Pancreas (tissue), 10 donors: ENCODE measurements at regions not wholly inside any gene's neighbourhood (a gene's known extent, or its start where the extent isn't known, plus 50 kb on each side); places are given as distances from the start of the nearest gene placed in this dataset.
A peak's percentile ranks its signal among the peaks of the same experiment; 100 is the strongest.
"Not testable (repeated sequence)": the region's sequence is repeated elsewhere in the genome, so short reads cannot be mapped to it uniquely, and the experiment has no call there.

ENCODE experiments used
- ATAC-seq, 4 donors: fragments of 200-7000 bp; cut with Tn5 transposase; one replicate each; pipeline versions ENCODE4 v1.8.0 to v1.9.1; 2020; ENCODE audit warnings: mild to moderate bottlenecking in 4 of 4, moderate library complexity in 4 of 4
- DNase-seq, 6 donors: peaks; one replicate each; pipeline ENCODE4 v3.0.0-alpha.2; 2020
- FAIRE-seq: peaks from 2 replicates; lab custom pipeline; 2012; peaks lifted over from hg19 to GRCh38; lab: Jason Lieb, UNC
- H3K27ac ChIP-seq, 4 donors: fragments of 200-600 bp; sonication (generic); 1 replicate in 3 of 4; 2 replicates in 1 of 4; pipeline versions ENCODE4 v1.5.0 to v1.8.0; 2020
- H3K27me3 ChIP-seq, 4 donors: fragments of 200-600 bp; one replicate each; pipeline ENCODE4 v1.8.0; 2021
- H3K36me3 ChIP-seq, 3 donors: fragments of 200-600 bp; sonication (generic) in 1 of 3; one replicate each; pipeline versions ENCODE4 v1.5.0 to v1.8.0; 2020 to 2021
- H3K4me1 ChIP-seq, 3 donors: fragments of 200-600 bp; one replicate each; pipeline ENCODE4 v1.8.0; 2021
- H3K4me3 ChIP-seq, 4 donors: fragments of 200-600 bp; sonication (generic) in 2 of 4; one replicate each; pipeline versions ENCODE4 v1.5.0 to v1.8.0; 2020 to 2021
- H3K9me3 ChIP-seq, 4 donors: fragments of 200-600 bp; one replicate each; pipeline ENCODE4 v1.8.0; 2021
- WGBS, 2 donors: extraction: QIAGEN DNeasy Blood & Tissue Kit; methylation state at CpG; one replicate each; pipeline ENCODE4 v1.1.7; 2013; 5-methylcytosine and 5-hydroxymethylcytosine counted together
- intact Hi-C, 3 donors: fragments of 100-400 bp; cut with DNase I; formaldehyde crosslinking; loops; one replicate each; pipeline versions ENCODE4 v1.11.1 to v1.14.2; 2022
- TF ChIP-seq, protein P1 (sequence below), 4 donors: fragments of 200-600 bp; sonication (generic) in 3 of 4; IDR thresholded peaks; one replicate each; pipeline versions ENCODE4 v1.5.0 to v1.8.0; 2021; ENCODE audit warnings: antibody characterized with exemption in 4 of 4
- donor health status: healthy with polysubstance abuse.
- donor health status: DM: no; HTN: no; CAD: no; lungs with moderate emphysema.
- donor health status: DM: no; HTN: no; CAD: no.
- donor health status: control.
- donor health status: control.
- donor health status: Bipolar disorder and iron deficiency.
- donor health status: DM: yes; HTN: yes; CAD: no.
- donor health status: DM: no; HTN: no; CAD: no.
- donor health status: DM: no; HTN: no; CAD: no.
- donor health status: DM: yes; HTN: yes; CAD: no.

DNA sequence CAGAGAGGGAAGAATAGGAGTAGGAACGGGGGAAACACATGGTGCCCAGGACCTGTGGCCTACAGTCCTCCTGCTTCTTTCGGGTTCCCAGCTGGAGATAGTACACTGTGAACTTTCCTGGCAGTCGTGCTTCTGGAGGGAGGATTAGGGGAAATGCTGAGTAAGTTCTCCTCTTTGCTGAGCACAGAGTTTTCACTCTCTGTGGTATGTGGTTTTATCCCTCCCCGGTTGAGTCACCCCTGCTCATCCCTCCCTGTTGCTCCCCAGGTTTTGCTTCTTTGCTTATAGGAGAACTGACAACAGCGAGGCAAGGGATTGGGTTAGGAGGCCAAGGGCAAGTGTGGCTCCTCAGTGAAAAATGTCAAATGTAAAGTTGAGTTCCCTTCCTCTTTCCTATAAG is 122.9 kb downstream of the OR4M2 start:
- DNase-seq, H3K4me1 ChIP-seq, H3K9me3 ChIP-seq, H3K36me3 ChIP-seq, H3K4me3 ChIP-seq, H3K27me3 ChIP-seq, H3K27ac ChIP-seq, FAIRE-seq, intact Hi-C loops: not testable (repeated sequence)
- ATAC-seq = peak in 2 of 4 donors; percentile 43 to 49
- WGBS, 2 donors = no CpG with 5 or more reads among the region's 5 CpGs

- DNase-seq, H3K4me1 ChIP-seq, ATAC-seq, H3K9me3 ChIP-seq, intact Hi-C loops, FAIRE-seq, H3K27me3 ChIP-seq, H3K36me3 ChIP-seq, H3K4me3 ChIP-seq, H3K27ac ChIP-seq: not testable (repeated sequence)
- WGBS, 2 donors = no CpG with 5 or more reads among the region's 3 CpGs
These were observed 128.8 kb downstream of the OR4M2 start for GRCh38 chr15:22209086-22209485.

DNA sequence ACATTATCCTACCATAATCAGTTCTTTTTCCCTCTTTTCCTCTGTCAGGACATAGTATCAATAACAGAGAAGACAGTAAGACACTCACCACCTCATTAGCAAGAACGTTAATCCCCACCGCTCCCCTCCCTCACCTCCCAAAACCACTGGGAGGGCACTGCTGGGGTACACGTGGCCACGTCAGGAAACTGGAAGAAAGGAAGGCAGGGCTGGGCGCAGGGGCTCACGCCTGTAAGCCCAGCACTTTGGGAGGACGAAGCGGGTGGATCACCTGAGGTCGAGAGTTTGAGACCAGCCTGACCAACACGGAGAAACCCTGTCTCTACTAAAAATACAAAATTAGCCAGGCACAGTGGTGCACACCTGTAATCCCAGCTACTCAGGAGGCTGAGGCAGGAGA is 142.3 kb downstream of the OR4M2 start:
- intact Hi-C loops, H3K27ac ChIP-seq, H3K4me1 ChIP-seq, FAIRE-seq, H3K4me3 ChIP-seq, ATAC-seq, H3K36me3 ChIP-seq, DNase-seq, H3K9me3 ChIP-seq, H3K27me3 ChIP-seq: not testable (repeated sequence)
- WGBS, 2 donors = 58 to 67% methylated on average over 10 of the region's 10 CpGs

DNA sequence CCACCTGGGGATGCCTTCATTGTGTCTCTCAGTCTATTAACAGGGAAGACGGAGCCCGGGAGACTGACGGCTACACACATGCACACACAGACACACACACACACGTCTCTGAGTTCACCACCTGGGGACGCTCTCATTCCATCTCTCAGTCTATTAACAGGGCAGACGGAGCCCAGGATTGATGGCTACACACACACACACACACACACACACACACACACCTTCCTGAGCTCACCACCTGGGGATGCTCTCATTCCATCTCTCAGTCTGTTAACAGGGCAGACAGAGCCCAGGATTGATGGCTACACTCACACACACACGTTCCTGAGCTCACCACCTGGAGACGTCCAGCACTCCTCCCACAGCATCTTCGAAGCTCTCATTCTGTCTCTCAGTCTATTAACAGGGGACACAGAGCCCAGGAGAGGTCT is 143.9 kb downstream of the OR4M2 start:
- 44 to 49% methylated on average over 8 to 9 of the region's 9 CpGs for WGBS, 2 donors
- Histone ChIP-seq H3K36me3 (no peaks in the 10 kb centered on the region), H3K9me3 (no peaks in the 10 kb centered on the region), H3K27me3 (no peaks in the 10 kb centered on the region), H3K4me3 (no peak overlapping the region), H3K27ac (no peak overlapping the region), H3K4me1 (no peaks in the 10 kb centered on the region)
- TF ChIP-seq, protein P1, sequence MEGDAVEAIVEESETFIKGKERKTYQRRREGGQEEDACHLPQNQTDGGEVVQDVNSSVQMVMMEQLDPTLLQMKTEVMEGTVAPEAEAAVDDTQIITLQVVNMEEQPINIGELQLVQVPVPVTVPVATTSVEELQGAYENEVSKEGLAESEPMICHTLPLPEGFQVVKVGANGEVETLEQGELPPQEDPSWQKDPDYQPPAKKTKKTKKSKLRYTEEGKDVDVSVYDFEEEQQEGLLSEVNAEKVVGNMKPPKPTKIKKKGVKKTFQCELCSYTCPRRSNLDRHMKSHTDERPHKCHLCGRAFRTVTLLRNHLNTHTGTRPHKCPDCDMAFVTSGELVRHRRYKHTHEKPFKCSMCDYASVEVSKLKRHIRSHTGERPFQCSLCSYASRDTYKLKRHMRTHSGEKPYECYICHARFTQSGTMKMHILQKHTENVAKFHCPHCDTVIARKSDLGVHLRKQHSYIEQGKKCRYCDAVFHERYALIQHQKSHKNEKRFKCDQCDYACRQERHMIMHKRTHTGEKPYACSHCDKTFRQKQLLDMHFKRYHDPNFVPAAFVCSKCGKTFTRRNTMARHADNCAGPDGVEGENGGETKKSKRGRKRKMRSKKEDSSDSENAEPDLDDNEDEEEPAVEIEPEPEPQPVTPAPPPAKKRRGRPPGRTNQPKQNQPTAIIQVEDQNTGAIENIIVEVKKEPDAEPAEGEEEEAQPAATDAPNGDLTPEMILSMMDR (IDR thresholded peaks at IDR 0.05) = no peak
- no peak for DNase-seq
- peak in 1 of 4 donors; percentile 38 for ATAC-seq
- intact Hi-C loops = no loop called here
- FAIRE-seq = no peak

- intact Hi-C loops, H3K27ac ChIP-seq, H3K27me3 ChIP-seq, H3K9me3 ChIP-seq, H3K4me3 ChIP-seq, H3K36me3 ChIP-seq, DNase-seq, H3K4me1 ChIP-seq, ATAC-seq, FAIRE-seq: not testable (repeated sequence)
- WGBS, 2 donors = 69 to 77% methylated on average over 5 to 7 of the region's 7 CpGs
These were observed 144.6 kb downstream of the OR4M2 start for GRCh38 chr15:22224961-22225360.

- intact Hi-C loops = no loop called here
- no peak for FAIRE-seq
- H3K27ac ChIP-seq = no peak overlapping the region
- DNase-seq = peak in 1 of 6 donors; percentile 57
- no peak for ATAC-seq
- no peaks in the 10 kb centered on the region for H3K36me3 ChIP-seq
- no peaks in the 10 kb centered on the region for H3K9me3 ChIP-seq
- H3K4me3 ChIP-seq = no peak overlapping the region
- no peaks in the 10 kb centered on the region for H3K27me3 ChIP-seq
- H3K4me1 ChIP-seq = no peaks in the 10 kb centered on the region
- 39 to 55% methylated on average over 12 of the region's 12 CpGs for WGBS, 2 donors
- TF ChIP-seq, protein P1 (IDR thresholded peaks at IDR 0.05) = no peak
These were observed 145.9 kb downstream of the OR4M2 start for GRCh38 chr15:22226034-22226790.

- no peaks in the 10 kb centered on the region for H3K9me3 ChIP-seq
- DNase-seq (no peak), ATAC-seq (no peak), FAIRE-seq (no peak)
- no peak overlapping the region for H3K27ac ChIP-seq
- 58 to 73% methylated on average over 7 of the region's 7 CpGs for WGBS, 2 donors
- H3K27me3 ChIP-seq = no peaks in the 10 kb centered on the region
- H3K36me3 ChIP-seq = no peaks in the 10 kb centered on the region
- H3K4me3 ChIP-seq = no peak overlapping the region
- no peaks in the 10 kb centered on the region for H3K4me1 ChIP-seq
- intact Hi-C loops = no loop called here
- TF ChIP-seq, protein P1 (IDR thresholded peaks at IDR 0.05) = no peak
These were observed 147.2 kb downstream of the OR4M2 start for GRCh38 chr15:22227411-22228100.
